Stimulated activated CD8-positive, alpha-beta memory T cell treated with anti-CD3 and anti-CD28 coated beads, Interleukin-7, amount 100 ng/mL, for 24 hours (primary cell): ENCODE measurements at regions not wholly inside any gene's neighbourhood (a gene's known extent, or its start where the extent isn't known, plus 50 kb on each side); places are given as distances from the start of the nearest gene placed in this dataset.
"Not testable (repeated sequence)": the region's sequence is repeated elsewhere in the genome, so short reads cannot be mapped to it uniquely, and the experiment has no call there.

Experiments used
- DNase-seq: peaks from one replicate; pipeline ENCODE4 v3.0.0-alpha.2; 2020; ENCODE audit warnings: low read depth

- DNase-seq: no peak
Measured at GRCh38 chr2:82084679-82085392, 1780.3 kb upstream of the LRRTM1 start.

DNA sequence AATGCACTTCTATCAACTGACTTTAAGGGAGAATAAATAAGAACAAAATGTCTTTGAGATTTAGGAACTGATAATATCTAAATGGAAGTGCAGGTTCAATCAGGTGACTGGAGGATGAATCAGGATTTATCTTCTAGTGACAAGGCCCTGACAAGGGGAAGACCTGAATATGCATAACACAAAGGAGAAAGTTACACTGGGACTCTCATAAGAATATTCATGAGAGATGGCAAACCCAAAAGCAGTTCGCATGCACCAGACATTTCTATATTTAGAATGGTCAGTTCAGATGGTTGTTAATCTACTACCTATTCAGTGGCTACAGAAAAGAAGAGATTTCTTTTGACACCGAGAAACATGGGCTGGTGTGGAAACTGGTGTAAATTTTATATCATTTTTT, 1771.3 kb upstream of the LRRTM1 start:
- no peak for DNase-seq

GRCh38 chr2:82062463-82062862, 1757.9 kb upstream of the LRRTM1 start:
- DNase-seq: no peak

DNA sequence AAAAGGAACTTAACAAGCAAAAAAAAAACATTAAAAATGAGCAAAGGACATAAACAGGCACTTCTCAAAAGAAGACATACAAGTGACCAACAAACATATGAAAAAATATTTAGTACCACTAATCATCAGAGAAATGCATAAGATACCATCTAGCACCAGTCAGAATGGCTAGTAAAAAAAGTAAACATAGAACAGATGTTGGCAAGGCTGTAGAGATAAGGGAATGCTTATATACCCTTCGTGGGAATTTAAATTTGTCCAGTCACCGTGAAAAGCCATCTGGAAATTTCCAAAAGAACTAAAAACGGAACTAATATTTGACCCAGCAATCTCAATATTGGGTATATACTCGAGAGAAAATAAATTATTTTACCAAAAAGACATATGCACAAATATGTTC, 1751.3 kb upstream of the LRRTM1 start:
- no peak for DNase-seq

DNA sequence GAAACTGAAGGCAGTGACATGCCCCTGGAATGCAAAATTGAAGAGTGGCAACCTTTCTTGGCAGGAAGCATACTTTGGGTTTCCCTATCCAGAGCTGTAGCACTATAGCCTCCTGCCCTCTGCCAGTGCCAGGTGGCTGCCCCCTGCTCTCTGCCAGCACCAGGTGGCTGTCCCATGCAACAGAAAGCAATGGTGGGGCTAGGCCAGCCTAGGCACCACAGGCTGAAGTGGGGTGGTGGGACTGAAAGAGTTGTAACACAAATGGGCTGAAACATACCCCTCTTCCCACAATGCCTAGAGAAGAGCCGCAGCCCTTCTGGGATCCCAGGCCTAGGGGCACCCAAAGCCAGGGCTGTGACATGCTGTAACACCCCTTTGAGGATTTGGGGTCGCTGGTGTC, 1739.3 kb upstream of the LRRTM1 start:
- no peak for DNase-seq

DNA sequence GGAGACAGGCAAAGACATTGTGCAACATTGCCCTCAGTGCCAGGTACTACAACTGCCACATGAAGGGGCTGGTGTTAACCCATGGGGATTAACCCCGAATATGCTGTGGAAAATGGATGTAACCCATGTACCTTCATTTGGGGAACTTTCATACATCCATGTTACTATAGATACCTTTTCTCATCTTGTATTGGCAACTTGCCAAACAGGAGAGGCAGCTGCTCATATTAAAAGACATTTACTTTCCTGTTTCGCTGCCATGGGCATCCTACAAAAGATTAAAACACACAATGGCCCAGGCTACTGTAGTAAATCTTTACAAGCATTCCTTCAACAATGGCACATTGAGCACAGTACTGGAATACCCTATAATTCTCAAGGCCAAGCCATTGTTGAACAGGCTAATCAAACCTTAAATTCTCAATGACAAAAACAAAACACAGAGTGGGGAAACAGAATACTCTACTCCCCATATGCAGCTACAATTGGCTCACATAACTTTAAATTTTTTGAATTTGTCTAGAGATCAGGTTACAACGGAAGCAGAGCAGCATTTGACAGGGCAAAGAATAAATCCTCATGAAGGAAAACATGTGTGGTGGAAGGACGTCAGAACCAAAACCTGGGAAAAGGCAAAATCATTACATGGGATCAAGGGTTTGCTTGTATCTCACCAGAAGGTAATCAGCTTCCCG, 1723.5 kb upstream of the LRRTM1 start:
- DNase-seq: no peak

GRCh38 chr2:82023710-82024109, 1719.2 kb upstream of the LRRTM1 start:
- DNase-seq: no peak

GRCh38 chr2:82013641-82014040, 1709.1 kb upstream of the LRRTM1 start:
- DNase-seq: no peak

- no peak for DNase-seq
Measured at GRCh38 chr2:82007071-82007664, 1702.6 kb upstream of the LRRTM1 start.

GRCh38 chr2:82005889-82006288, 1701.3 kb upstream of the LRRTM1 start:
- not testable (repeated sequence) for DNase-seq

DNA sequence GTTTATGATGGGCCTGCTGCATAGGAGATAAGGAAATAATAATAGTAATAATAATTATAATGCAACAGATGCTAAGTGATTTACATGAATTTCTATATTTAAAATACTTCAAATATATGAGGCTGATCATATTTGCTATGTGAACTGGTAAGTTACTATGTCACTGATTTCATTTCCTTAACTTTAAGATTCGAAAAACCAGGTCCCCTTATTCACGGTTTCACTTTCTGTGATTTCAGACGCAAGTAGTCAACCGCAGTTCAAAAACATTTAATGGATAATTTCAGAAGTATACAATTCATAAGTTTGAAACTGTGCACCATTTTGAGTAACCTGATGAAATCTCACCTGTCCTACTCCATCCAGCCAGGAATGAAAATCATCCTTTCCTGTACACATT, 1697.1 kb upstream of the LRRTM1 start:
- DNase-seq: no peak

DNA sequence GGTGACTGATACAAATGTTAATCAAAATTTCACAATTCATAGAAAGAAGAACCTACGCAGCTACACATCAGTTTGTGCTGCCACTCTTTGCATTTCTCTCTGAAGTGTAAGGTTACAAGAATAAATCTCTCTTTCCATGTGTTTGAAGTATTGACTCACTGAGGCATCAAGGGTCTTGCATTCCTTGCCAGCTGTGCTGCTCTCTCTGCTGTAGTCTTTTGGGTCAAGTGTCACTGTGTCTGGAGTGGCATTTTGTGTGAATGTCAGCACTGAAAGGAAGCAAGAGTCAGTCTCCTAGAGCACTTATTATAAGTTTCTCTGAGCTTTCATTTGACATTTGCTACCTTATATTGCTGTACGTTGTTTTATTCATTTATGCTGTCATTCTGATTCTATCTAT, 1696.1 kb upstream of the LRRTM1 start:
- no peak for DNase-seq

- no peak for DNase-seq
Measured at GRCh38 chr2:81996332-81996731, 1691.8 kb upstream of the LRRTM1 start.

GRCh38 chr2:81991282-81991681, 1686.7 kb upstream of the LRRTM1 start:
- DNase-seq: no peak

GRCh38 chr2:81987370-81987769, 1682.8 kb upstream of the LRRTM1 start:
- DNase-seq: no peak

GRCh38 chr2:81984969-81985637, 1680.6 kb upstream of the LRRTM1 start:
- DNase-seq: no peak

- no peak for DNase-seq
Measured at GRCh38 chr2:81981585-81981984, 1677.0 kb upstream of the LRRTM1 start.

GRCh38 chr2:81979086-81979485, 1674.5 kb upstream of the LRRTM1 start:
- no peak for DNase-seq

GRCh38 chr2:81976998-81977397, 1672.4 kb upstream of the LRRTM1 start:
- no peak for DNase-seq

- DNase-seq: no peak
Measured at GRCh38 chr2:81974216-81974615, 1669.7 kb upstream of the LRRTM1 start.

GRCh38 chr2:81942876-81943275, 1638.3 kb upstream of the LRRTM1 start:
- DNase-seq: no peak

DNA sequence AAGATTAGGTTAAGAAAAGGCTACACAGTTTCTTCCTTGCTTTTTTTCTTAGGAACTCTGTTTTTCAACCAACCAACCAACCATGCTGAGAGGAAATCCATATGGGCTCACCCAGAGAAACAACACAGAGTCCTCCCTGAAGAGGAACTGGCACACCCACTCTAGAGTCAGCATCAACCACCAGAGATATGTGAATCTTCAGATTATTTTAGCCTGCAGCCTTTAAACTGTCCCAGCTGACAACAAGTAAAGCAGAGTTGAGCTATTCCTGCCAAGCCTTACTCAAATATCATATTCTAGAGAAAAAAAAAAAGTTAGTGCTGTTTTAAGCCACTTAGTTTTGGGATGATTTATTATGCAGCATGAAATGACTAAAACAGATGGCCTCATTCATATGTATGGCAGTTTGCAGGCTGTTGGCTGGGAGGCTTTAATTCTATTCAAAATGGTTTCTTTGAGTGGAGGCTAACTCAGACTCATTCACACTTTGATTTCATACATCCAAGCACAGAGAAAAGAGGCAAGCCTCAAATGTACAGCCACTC, 1637.7 kb upstream of the LRRTM1 start:
- no peak for DNase-seq
